NCI-H1417 (cell line): ENCODE measurements at regions not wholly inside any gene's neighbourhood (a gene's known extent, or its start where the extent isn't known, plus 50 kb on each side); places are given as distances from the start of the nearest gene placed in this dataset.

Experiments used
- DNase-seq, 3 experiments: peaks; one replicate each; lab custom pipeline; 2025; lab: John Stamatoyannopoulos, UW

- peak; percentile 51 to 85 (median 80) for DNase-seq
Observed at GRCh38 chr4:12852338-12853307, 631.5 kb downstream of the RAB28 start.

GRCh38 chr4:12846368-12846767, 637.8 kb downstream of the RAB28 start:
- peak in 2 of 3 experiments; percentile 46 to 77 for DNase-seq

DNA sequence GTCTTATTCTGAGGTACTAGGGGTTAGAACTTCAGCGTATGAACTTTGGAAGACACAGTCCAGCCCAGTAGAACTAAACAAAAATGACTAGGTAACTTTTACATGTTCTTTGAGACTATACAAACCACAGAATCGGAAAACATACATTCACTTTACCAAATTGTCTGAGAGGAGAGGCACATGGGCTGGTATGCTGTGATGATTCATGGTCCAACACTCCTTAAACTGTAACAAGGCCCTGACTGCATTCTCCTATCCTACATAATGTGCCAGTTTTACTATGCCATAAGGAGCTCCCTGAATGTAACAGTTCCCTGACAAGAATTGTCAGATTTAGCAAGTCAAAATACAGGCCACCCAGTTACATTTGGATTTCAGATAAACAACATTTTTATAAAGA, 640.0 kb downstream of the RAB28 start:
- no peak for DNase-seq

GRCh38 chr4:12827966-12828365, 656.2 kb downstream of the RAB28 start:
- DNase-seq: no peak

- DNase-seq: peak; percentile 17 to 69 (median 29)
Observed at GRCh38 chr4:12791536-12791935, 692.6 kb downstream of the RAB28 start.

DNA sequence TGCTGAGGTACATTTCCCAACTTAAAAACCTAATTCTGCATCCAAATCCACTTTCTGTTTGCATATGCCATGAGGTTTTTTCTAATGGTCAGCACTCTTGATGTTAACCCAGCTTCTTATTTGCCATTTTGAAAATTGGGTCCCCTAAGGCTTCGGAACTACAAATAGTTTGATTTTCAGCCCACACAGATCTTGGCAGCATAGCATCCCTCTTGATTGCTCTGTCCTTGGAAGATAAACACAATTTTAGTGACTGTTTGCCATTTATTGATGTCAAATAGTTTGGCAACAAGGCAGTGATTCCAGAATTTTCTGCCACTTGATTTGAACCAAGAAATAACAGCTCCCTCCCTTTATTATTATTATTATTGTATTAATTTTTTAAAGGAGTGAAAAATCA, 696.9 kb downstream of the RAB28 start:
- DNase-seq: no peak

DNA sequence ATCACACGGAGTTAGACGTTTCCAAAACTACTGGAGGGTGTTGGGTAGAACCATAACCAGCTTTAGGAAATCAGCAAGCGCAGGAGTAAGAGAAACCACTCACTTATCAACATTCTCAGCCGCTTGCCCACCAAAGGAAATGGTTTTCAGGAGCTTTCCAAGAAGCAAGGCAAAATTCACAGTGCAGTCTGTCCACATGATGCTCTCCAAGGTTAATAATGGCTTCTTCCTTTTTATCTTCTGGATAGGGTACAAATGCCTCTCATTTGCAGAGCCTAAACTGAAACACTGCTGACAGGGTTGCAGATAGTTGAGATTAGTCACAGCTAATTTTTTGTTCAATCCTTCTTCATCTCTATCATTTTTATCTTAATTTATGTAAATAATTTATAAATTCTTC, 705.4 kb downstream of the RAB28 start:
- DNase-seq: no peak

- no peak for DNase-seq
Observed at GRCh38 chr4:12778191-12778590, 705.9 kb downstream of the RAB28 start.

GRCh38 chr4:12770351-12770750, 713.8 kb downstream of the RAB28 start:
- peak; percentile 61 to 91 (median 84) for DNase-seq

DNA sequence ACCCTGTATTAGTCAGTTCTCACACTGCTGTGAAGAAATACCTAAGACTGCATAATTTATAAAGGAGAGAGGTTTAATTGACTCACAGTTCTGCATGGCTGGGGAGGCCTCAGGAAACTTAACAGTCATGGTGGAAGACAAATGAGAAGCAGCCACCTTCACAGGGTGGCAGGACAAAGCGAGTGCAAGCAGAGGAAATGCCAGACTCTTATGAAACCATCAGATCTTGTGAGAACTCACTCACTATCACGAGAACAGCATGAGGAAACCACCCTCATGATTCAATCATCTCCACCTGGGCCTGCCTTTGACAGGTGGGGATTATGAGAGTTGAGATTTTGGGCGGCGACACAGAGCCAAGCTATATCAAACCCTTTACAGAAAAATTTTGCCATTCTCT, 722.4 kb downstream of the RAB28 start:
- no peak for DNase-seq

GRCh38 chr4:12747154-12747553, 737.0 kb downstream of the RAB28 start:
- no peak for DNase-seq

DNA sequence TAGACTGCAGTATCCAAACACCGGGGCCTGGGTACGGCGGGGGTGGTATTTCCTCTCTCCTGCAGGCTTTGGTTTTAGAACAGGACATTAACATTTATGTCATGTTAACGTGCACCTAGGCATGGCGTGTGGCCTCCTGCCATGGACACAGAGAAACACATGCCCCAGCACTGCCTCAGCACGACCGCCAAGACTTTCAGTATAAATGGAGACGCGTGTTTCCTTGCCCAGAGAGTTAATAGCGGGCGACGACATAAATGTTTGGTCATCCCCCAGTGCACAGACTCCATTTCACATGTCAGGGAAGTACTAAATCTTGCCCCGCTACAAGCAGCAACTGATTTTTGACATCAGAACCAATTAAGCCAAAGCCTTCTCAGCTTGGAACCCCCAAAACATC, 737.9 kb downstream of the RAB28 start:
- DNase-seq: no peak

- no peak for DNase-seq
Observed at GRCh38 chr4:12734586-12734985, 749.6 kb downstream of the RAB28 start.

DNA sequence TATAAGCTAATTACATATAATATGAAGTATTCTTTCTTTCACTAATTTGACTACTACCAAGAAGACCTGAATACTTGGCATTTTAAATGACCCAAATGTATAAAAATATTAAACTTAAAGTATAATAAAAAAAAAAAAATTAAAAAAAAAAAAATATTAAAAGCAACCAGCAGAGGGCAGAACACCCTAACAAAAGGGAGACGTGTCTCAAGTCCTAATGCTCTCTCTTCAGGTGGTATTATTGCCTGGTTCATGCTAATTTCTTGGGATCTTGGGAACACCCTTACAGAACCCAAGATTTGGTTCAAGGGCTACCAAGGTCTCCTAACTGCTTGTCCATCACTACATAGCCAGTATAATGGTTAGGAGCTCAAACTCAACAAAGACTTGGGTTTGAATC, 754.8 kb downstream of the RAB28 start:
- peak; percentile 23 to 75 (median 51) for DNase-seq

DNA sequence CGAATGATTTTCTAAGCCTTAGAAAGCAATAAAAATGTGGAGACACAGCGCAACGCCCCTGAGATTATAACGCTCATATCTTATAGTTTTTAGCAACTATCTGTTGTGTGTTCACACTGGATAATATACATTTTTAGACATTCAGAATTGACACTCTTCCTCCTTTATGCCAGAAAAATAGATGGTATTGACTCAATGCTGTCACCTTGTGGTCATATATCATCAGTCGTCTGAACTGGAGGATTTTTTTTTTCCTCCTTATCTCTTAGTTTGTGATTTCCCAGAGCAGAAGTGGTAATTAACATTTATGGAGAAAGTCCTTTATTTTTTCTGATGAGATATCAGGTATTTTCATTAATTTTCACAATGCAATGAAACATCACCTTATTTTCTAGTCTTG, 759.6 kb downstream of the RAB28 start:
- peak in 2 of 3 experiments; percentile 33 to 48 for DNase-seq

DNA sequence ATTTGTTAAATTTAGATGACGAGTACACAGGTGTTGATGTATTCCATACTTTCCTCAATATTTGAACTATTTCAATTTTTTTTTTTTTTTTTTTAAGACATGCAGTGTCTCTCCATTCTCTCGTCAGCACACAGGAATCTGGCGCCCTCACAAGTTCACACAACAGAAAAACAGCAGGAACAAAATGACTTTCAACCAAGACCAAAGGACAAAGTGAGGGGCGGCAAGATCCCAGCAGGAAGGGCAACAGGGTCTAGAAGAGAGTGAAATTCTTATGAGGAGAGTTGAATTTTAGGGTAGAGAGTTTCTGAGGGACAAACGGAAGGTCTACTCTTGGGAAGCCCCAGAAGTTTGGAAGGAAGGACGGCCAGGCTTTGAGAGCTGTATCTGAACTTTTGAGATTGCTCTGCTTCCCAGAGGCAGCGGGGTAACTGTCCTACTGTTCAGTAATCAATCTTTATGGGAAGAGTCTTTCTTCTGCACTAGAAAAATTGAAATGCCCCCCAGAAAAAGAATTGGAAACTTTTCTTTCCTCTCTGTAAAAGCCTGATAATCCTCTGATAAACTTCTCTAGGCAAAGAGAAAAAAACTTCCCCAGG, 760.2 kb downstream of the RAB28 start:
- DNase-seq: peak in 2 of 3 experiments; percentile 27 to 61

- DNase-seq: no peak
Observed at GRCh38 chr4:12716896-12717295, 767.2 kb downstream of the RAB28 start.

DNA sequence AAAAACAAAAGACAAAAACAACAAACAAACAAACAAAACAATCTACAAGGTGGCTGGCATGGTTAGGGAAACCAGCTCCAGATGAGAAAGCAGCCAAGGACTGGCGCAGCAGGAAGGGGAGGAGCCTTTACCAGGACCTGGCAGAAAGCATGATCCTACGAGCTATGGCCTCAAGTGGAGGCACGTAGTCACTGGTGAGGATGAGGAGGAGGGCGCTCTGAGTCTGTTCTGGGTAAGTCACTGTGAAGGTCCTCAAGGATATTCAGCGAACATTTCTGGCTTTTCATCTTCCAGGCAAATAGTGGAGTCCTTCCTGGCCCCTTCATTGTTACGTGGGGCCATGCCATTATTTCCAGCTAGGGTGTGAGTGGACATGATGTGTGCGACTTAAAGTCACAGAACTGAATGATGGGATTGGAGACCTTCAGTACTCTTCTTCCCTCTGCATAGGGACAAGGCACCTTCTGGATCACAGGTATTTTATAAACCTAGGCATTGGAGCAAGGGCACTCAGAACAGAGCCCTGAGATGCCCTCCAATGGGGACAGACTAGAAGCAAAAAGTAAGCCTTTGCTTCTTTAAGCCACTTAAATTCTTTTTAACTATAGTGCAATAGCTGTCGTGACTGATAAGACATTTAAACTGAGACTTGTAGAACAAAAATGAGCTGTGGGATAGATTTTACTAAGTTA, 771.3 kb downstream of the RAB28 start:
- DNase-seq: no peak

DNA sequence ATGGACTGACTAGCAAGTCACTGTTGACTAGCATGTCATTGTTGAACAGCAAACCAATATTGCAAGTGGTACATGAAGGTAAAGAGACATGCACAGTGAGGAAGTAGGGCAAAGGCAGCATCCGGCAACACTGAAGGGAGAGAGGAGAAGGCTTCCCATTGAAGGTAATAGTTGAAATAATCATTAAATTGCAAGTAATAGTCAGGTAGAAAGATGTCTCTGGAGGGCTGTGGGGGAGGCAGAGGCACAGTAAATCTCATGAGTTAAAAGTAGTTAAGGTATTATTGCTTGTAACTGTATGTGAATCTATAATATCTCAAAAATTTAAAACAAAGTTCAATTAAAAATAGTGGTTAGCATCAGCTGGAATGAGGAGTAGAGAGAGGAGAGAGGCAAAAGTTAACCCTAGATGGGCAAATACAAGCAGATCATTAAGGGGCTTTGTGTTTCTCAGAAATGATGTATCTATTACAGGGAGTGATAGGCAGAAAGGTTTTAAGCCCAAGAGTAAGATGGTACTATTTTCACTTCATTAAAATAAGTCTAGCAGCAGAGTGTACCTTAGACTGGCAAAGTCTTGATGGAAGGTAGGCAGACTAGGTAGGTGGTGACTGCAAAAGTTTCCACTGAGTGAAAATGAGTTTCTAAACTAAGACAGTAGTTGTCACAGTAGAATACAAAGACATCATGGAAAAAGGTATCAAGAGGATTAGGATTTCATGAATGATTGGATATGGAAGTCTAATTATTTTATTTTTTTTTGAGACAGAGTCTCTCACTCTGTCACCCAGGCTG, 776.6 kb downstream of the RAB28 start:
- no peak for DNase-seq

- DNase-seq: peak; percentile 53 to 83 (median 70)
Observed at GRCh38 chr4:12703036-12703435, 781.1 kb downstream of the RAB28 start.

DNA sequence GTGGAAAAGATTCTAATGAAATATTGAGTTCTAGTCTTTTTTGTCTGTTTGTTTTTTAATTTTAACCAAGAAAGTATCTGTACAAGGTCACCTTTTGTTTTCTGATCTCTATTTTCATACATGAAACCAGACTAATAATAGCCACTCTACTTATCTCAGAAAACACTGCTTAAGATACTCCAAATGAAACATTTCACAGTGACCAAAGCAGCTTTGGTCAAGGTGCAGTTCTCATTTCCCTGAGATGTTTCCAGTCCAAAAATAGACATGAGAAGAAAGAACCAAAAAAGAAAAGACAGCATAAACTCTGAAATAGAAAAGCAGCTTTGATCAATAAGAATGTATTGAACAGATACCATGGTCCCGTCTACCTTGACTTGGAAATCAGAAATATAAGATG, 782.8 kb downstream of the RAB28 start:
- DNase-seq: no peak

GRCh38 chr4:12697970-12698369, 786.2 kb downstream of the RAB28 start:
- DNase-seq: no peak
